DOHH2 (cell line): ENCODE measurements at regions not wholly inside any gene's neighbourhood (a gene's known extent, or its start where the extent isn't known, plus 50 kb on each side); places are given as distances from the start of the nearest gene placed in this dataset.

Experiments used
- H3F3A ChIP-seq: fragments of 200-600 bp; sonication (generic), shearing (Covaris generic); 2 replicates; pipeline ENCODE4 v1.6.0; 2016; ENCODE audit warnings: antibody characterized with exemption, mild to moderate bottlenecking; ENCODE audit not compliant: control insufficient read depth, insufficient read depth
- H3K27ac ChIP-seq: fragments of 200-600 bp; sonication (generic); 2 replicates; pipeline ENCODE4 v1.5.1; 2014; ENCODE audit warnings: low read depth, mild to moderate bottlenecking, low read length, moderate library complexity
- H3K27me3 ChIP-seq: fragments of 200-600 bp; sonication (generic); 2 replicates; pipeline ENCODE4 v1.6.1; 2014; ENCODE audit warnings: mild to moderate bottlenecking, low read length, mixed read lengths; ENCODE audit not compliant: control insufficient read depth
- H3K36me3 ChIP-seq: fragments of 200-600 bp; sonication (generic); 2 replicates; pipeline ENCODE4 v1.6.1; 2014; ENCODE audit warnings: mild to moderate bottlenecking, low read length, moderate library complexity, mixed read lengths; ENCODE audit not compliant: control insufficient read depth
- H3K4me1 ChIP-seq: fragments of 200-600 bp; sonication (generic); 2 replicates; pipeline ENCODE4 v1.6.1; 2014; ENCODE audit warnings: mild to moderate bottlenecking, low read length, mixed read lengths; ENCODE audit not compliant: control insufficient read depth
- H3K4me2 ChIP-seq: fragments of 200-600 bp; sonication (generic); 2 replicates; pipeline ENCODE4 v1.6.0; 2014; ENCODE audit warnings: mild to moderate bottlenecking, low read length, moderate library complexity
- H3K4me3 ChIP-seq: fragments of 200-600 bp; sonication (generic); 2 replicates; pipeline ENCODE4 v1.5.1; 2014; ENCODE audit warnings: mild to moderate bottlenecking, low read length, mixed read lengths
- H3K79me2 ChIP-seq: fragments of 200-600 bp; sonication (generic); 2 replicates; pipeline ENCODE4 v1.6.1; 2014; ENCODE audit warnings: mild to moderate bottlenecking, low read length, mixed read lengths; ENCODE audit not compliant: control insufficient read depth
- H3K9me2 ChIP-seq: fragments of 200-600 bp; sonication (generic); replicated peaks from 2 replicates; pipeline ENCODE4 v1.6.1; 2014; ENCODE audit warnings: mild to moderate bottlenecking, low read length, mixed read lengths; ENCODE audit not compliant: control insufficient read depth
- H3K9me3 ChIP-seq: fragments of 200-600 bp; sonication (generic); 2 replicates; pipeline ENCODE4 v1.6.1; 2014; ENCODE audit warnings: antibody characterized with exemption, low read length, mixed read lengths; ENCODE audit not compliant: control insufficient read depth, insufficient read depth
- H4K20me1 ChIP-seq: fragments of 200-600 bp; sonication (generic); 2 replicates; pipeline ENCODE4 v1.6.0; 2014; ENCODE audit warnings: low read depth, mild to moderate bottlenecking, antibody characterized with exemption, low read length, moderate library complexity; ENCODE audit not compliant: control insufficient read depth, insufficient read depth
- CTCF ChIP-seq: fragments of 200-600 bp; sonication (generic); IDR thresholded peaks from one replicate; pipeline ENCODE4 v1.5.1; 2014; ENCODE audit warnings: antibody characterized with exemption, mild to moderate bottlenecking, low read depth, low read length; ENCODE audit not compliant: poor library complexity, severe bottlenecking
- EZH2phosphoT487 ChIP-seq: fragments of 200-600 bp; sonication (generic); IDR thresholded peaks from 2 replicates; pipeline ENCODE4 v1.6.1; 2017; ENCODE audit warnings: borderline replicate concordance, mild to moderate bottlenecking, antibody characterized with exemption, low read length, moderate library complexity, mixed read lengths

GRCh38 chr6:92052513-92052912 lies 1366.8 kb downstream of the EPHA7 start:
- Histone ChIP-seq H4K20me1 (no peaks in the 10 kb centered on the region), H3K27me3 (no peaks in the 10 kb centered on the region), H3K27ac (no peak overlapping the region), H3K9me3 (no peaks in the 10 kb centered on the region), H3K4me1 (no peaks in the 10 kb centered on the region), H3K9me2 (no peaks in the 10 kb centered on the region), H3F3A (no peaks in the 10 kb centered on the region), H3K4me3 (no peak overlapping the region), H3K79me2 (no peaks in the 10 kb centered on the region), H3K36me3 (no peaks in the 10 kb centered on the region), H3K4me2 (no peak overlapping the region)
- no peak for TF ChIP-seq EZH2phosphoT487
- no peak for TF ChIP-seq CTCF

GRCh38 chr6:92050216-92050615 lies 1369.1 kb downstream of the EPHA7 start:
- H3F3A ChIP-seq: no peaks in the 10 kb centered on the region
- TF ChIP-seq EZH2phosphoT487: no peak
- no peak for TF ChIP-seq CTCF
- no peaks in the 10 kb centered on the region for H3K79me2 ChIP-seq
- H3K4me3 ChIP-seq: no peak overlapping the region
- no peaks in the 10 kb centered on the region for H3K36me3 ChIP-seq
- no peaks in the 10 kb centered on the region for H3K27me3 ChIP-seq
- H4K20me1 ChIP-seq: no peaks in the 10 kb centered on the region
- no peaks in the 10 kb centered on the region for H3K9me3 ChIP-seq
- H3K9me2 ChIP-seq: no peaks in the 10 kb centered on the region
- no peak overlapping the region for H3K27ac ChIP-seq
- no peaks in the 10 kb centered on the region for H3K4me1 ChIP-seq
- H3K4me2 ChIP-seq: no peak overlapping the region

GRCh38 chr6:92047860-92048259 lies 1371.5 kb downstream of the EPHA7 start:
- H3K79me2 ChIP-seq: no peaks in the 10 kb centered on the region
- no peak overlapping the region for H3K27ac ChIP-seq
- H3K9me2 ChIP-seq: no peaks in the 10 kb centered on the region
- no peaks in the 10 kb centered on the region for H3K36me3 ChIP-seq
- no peaks in the 10 kb centered on the region for H3K27me3 ChIP-seq
- H3F3A ChIP-seq: no peaks in the 10 kb centered on the region
- H4K20me1 ChIP-seq: no peaks in the 10 kb centered on the region
- H3K9me3 ChIP-seq: no peaks in the 10 kb centered on the region
- H3K4me1 ChIP-seq: no peaks in the 10 kb centered on the region
- H3K4me3 ChIP-seq: no peak overlapping the region
- no peak overlapping the region for H3K4me2 ChIP-seq
- TF ChIP-seq EZH2phosphoT487 (no peak), CTCF (no peak)
